ENCODE measurements at regions not wholly inside any gene's neighbourhood (a gene's known extent, or its start where the extent isn't known, plus 50 kb on each side); places are given as distances from the start of the nearest gene placed in this dataset.
A peak's percentile ranks its signal among the peaks of the same experiment; 100 is the strongest.

- no peaks in the 10 kb centered on the region for H3K9me3 ChIP-seq
- no peak overlapping the region for H3K4me3 ChIP-seq
- no peak for DNase-seq
- ATAC-seq (ENCODE audit: low FRiP score in 2 of 2), result peak in 1 of 2 donors; percentile 40
- peak overlapping the region in 2 of 4 donors; percentile 86 to 88 for H3K27ac ChIP-seq
- TF ChIP-seq EP300 (IDR thresholded peaks at IDR 0.05) (no peak), POLR2AphosphoS5 (IDR thresholded peaks at IDR 0.05) (no peak), CTCF (IDR thresholded peaks at IDR 0.05) (no peak), POLR2A (IDR thresholded peaks at IDR 0.05) (no peak)
- H3K27me3 ChIP-seq, result no peaks in the 10 kb centered on the region
- peaks cover 29 to 33% (median 30%) of the 10 kb centered on the region in 4 donors for H3K4me1 ChIP-seq
- WGBS, 2 donors, result 61 to 66% methylated on average over 3 of the region's 3 CpGs
- H3K36me3 ChIP-seq, result no peaks in the 10 kb centered on the region
These were observed 105.4 kb downstream of the PSMG1 start for GRCh38 chr21:39077876-39078275.

GRCh38 chr21:39074508-39074907 lies 108.7 kb downstream of the PSMG1 start:
- Histone ChIP-seq H3K4me3 (no peak overlapping the region), H3K27me3 (no peaks in the 10 kb centered on the region), H3K36me3 (no peaks in the 10 kb centered on the region), H3K27ac (no peak overlapping the region), H3K9me3 (no peaks in the 10 kb centered on the region), H3K4me1 (peaks cover 15 to 28% (median 22%) of the 10 kb centered on the region in 4 donors)
- TF ChIP-seq POLR2AphosphoS5 (IDR thresholded peaks at IDR 0.05) (no peak), POLR2A (IDR thresholded peaks at IDR 0.05) (no peak), CTCF (IDR thresholded peaks at IDR 0.05) (no peak)
- ATAC-seq (ENCODE audit: low FRiP score in 2 of 2) (no peak), DNase-seq (no peak)

- Histone ChIP-seq H3K9me3 (no peaks in the 10 kb centered on the region), H3K27ac (peak overlapping the region in 2 of 4 donors; percentile 5 to 6), H3K27me3 (no peaks in the 10 kb centered on the region), H3K4me3 (no peak overlapping the region), H3K36me3 (no peaks in the 10 kb centered on the region), H3K4me1 (peaks cover 8 to 21% (median 16%) of the 10 kb centered on the region in 4 donors)
- TF ChIP-seq CTCF (IDR thresholded peaks at IDR 0.05) (no peak), POLR2A (IDR thresholded peaks at IDR 0.05) (no peak), EP300 (IDR thresholded peaks at IDR 0.05) (no peak)
- ATAC-seq (ENCODE audit: low FRiP score in 2 of 2) (no peak), DNase-seq (no peak)
- WGBS, 2 donors, result 77 to 90% methylated on average over 4 of the region's 4 CpGs
These were observed 109.5 kb downstream of the PSMG1 start for GRCh38 chr21:39073717-39074116.

GRCh38 chr21:39073063-39073462 lies 110.2 kb downstream of the PSMG1 start:
- no peaks in the 10 kb centered on the region for H3K9me3 ChIP-seq
- no peak for ATAC-seq (ENCODE audit: low FRiP score in 2 of 2)
- DNase-seq, result no peak

More at GRCh38 chr21:39073063-39073462, 110.2 kb downstream of the PSMG1 start:
- no peaks in the 10 kb centered on the region for H3K27me3 ChIP-seq
- no peaks in the 10 kb centered on the region for H3K36me3 ChIP-seq
- no peak for TF ChIP-seq CTCF (IDR thresholded peaks at IDR 0.05)
- WGBS, 2 donors, result 63 to 73% methylated on average over 3 of the region's 3 CpGs
- no peak overlapping the region for H3K4me3 ChIP-seq
- peaks cover 8 to 21% (median 13%) of the 10 kb centered on the region in 4 donors for H3K4me1 ChIP-seq
- peak overlapping the region in 1 of 4 donors; percentile 71 for H3K27ac ChIP-seq

All from upper lobe of left lung (tissue), 6 donors.